GM12892 (cell line): ENCODE measurements at regions not wholly inside any gene's neighbourhood (a gene's known extent, or its start where the extent isn't known, plus 50 kb on each side); places are given as distances from the start of the nearest gene placed in this dataset.

ENCODE experiments used
- POLR2AphosphoS5 ChIP-seq: IDR thresholded peaks from 2 replicates; pipeline ENCODE4 v1.6.1; 2011; ENCODE audit warnings: low read depth, low read length, control low read depth
- TAF1 ChIP-seq: IDR thresholded peaks from 2 replicates; pipeline ENCODE4 v1.6.1; 2011; ENCODE audit warnings: low read depth, mild to moderate bottlenecking, control low read depth, low read length, borderline replicate concordance

- TF ChIP-seq POLR2AphosphoS5 = no peak
- no peak for TF ChIP-seq TAF1
Observed at GRCh38 chr3:124560666-124561215, 169.5 kb upstream of the UMPS start.
